Brain microvascular endothelial cell (primary cell): ENCODE measurements at regions not wholly inside any gene's neighbourhood (a gene's known extent, or its start where the extent isn't known, plus 50 kb on each side); places are given as distances from the start of the nearest gene placed in this dataset.

Experiments used
- DNase-seq: peaks from one replicate; pipeline ENCODE4 v3.0.0-alpha.2; 2020
- H3K27ac ChIP-seq: fragments of 250-450 bp; sonication (Bioruptor Pico); 2 replicates; pipeline ENCODE4 v1.5.1; 2020; ENCODE audit warnings: mild to moderate bottlenecking, moderate library complexity
- H3K27me3 ChIP-seq: fragments of 250-450 bp; sonication (Bioruptor Pico); replicated peaks from 2 replicates; pipeline ENCODE4 v1.5.1; 2020; ENCODE audit warnings: mild to moderate bottlenecking
- H3K36me3 ChIP-seq: fragments of 250-450 bp; sonication (Bioruptor Pico); replicated peaks from 2 replicates; pipeline ENCODE4 v1.5.1; 2020; ENCODE audit warnings: mild to moderate bottlenecking
- H3K4me3 ChIP-seq: 2 replicates; pipeline ENCODE4 v1.5.1; 2011; ENCODE audit warnings: low read depth, mild to moderate bottlenecking, control low read depth, low read length, moderate library complexity
- CTCF ChIP-seq: IDR thresholded peaks from 2 replicates; pipeline ENCODE4 v1.5.1; 2011; ENCODE audit warnings: low read depth, mild to moderate bottlenecking, moderate library complexity, low read length, control low read depth, inconsistent platforms; ENCODE audit errors: missing control alignments
- in situ Hi-C: cut with HindIII; loops from 2 replicates; pipeline ENCODE4 v1.10.0; 2017; ENCODE audit warnings: low sequenced_read_pairs, low pct_ligation_motif_present

GRCh38 chr3:44031387-44032380 is 210.0 kb upstream of the TOPAZ1 start:
- Histone ChIP-seq H3K36me3 (no peaks in the 10 kb centered on the region), H3K27ac (no peak overlapping the region), H3K4me3 (no peak overlapping the region), H3K27me3 (no peaks in the 10 kb centered on the region)
- in situ Hi-C loops, result no loop called here
- DNase-seq, result no peak
- TF ChIP-seq CTCF, result no peak

- H3K27ac ChIP-seq, result no peak overlapping the region
- no peak for TF ChIP-seq CTCF
- H3K27me3 ChIP-seq, result no peaks in the 10 kb centered on the region
- no peak overlapping the region for H3K4me3 ChIP-seq
- DNase-seq, result no peak
- no peaks in the 10 kb centered on the region for H3K36me3 ChIP-seq
- in situ Hi-C loops, result no loop called here
Measured at GRCh38 chr3:44032487-44032886, 209.2 kb upstream of the TOPAZ1 start.

GRCh38 chr3:44033123-44033522 is 208.6 kb upstream of the TOPAZ1 start:
- Histone ChIP-seq H3K27ac (no peak overlapping the region), H3K27me3 (no peaks in the 10 kb centered on the region), H3K4me3 (no peak overlapping the region), H3K36me3 (no peaks in the 10 kb centered on the region)
- no peak for DNase-seq
- TF ChIP-seq CTCF, result no peak
- in situ Hi-C loops, result no loop called here

- in situ Hi-C loops, result no loop called here
- Histone ChIP-seq H3K27me3 (no peaks in the 10 kb centered on the region), H3K27ac (no peak overlapping the region), H3K36me3 (no peaks in the 10 kb centered on the region), H3K4me3 (no peak overlapping the region)
- DNase-seq, result no peak
- TF ChIP-seq CTCF, result no peak
Measured at GRCh38 chr3:44036850-44037249, 204.8 kb upstream of the TOPAZ1 start.

- H3K4me3 ChIP-seq, result no peak overlapping the region
- no peak for DNase-seq
- H3K27me3 ChIP-seq, result no peaks in the 10 kb centered on the region
- in situ Hi-C loops, result no loop called here
- no peak for TF ChIP-seq CTCF
- no peak overlapping the region for H3K27ac ChIP-seq
- no peaks in the 10 kb centered on the region for H3K36me3 ChIP-seq
Measured at GRCh38 chr3:44039006-44039405, 202.7 kb upstream of the TOPAZ1 start.
